ENCODE measurements at regions not wholly inside any gene's neighbourhood (a gene's known extent, or its start where the extent isn't known, plus 50 kb on each side); places are given as distances from the start of the nearest gene placed in this dataset.

- TF ChIP-seq GTF2F1 (IDR thresholded peaks at IDR 0.05; ENCODE audit: borderline replicate concordance, low read depth, low read length) (no peak), FOSL1 (IDR thresholded peaks at IDR 0.05; ENCODE audit: insufficient read depth, low read depth, low read length) (no peak), YY1 (IDR thresholded peaks at IDR 0.05; ENCODE audit: low read depth, low read length) (no peak), TAF7 (optimal IDR thresholded peaks at IDR 0.05; ENCODE audit: borderline replicate concordance, low read depth, low read length) (no peak), MAFK (IDR thresholded peaks at IDR 0.05; ENCODE audit: low read depth, low read length) (no peak), SRF (IDR thresholded peaks at IDR 0.05; ENCODE audit: low read depth, low read length) (no peak), PHF8 (conservative IDR thresholded peaks at IDR 0.05; ENCODE audit: low read depth, low read length) (no peak)
- Histone ChIP-seq H3K27me3 (replicated peaks in 1 of 4; ENCODE audit: control insufficient read depth in 3 of 4, extremely low read depth in 1 of 4, insufficient read depth in 3 of 4, low read length in 3 of 4) (no peaks in the 10 kb centered on the region), H2BK5ac (ENCODE audit: low read depth, low read length) (no peak overlapping the region; the same call in 1 of the 2 replicates), H3K23ac (ENCODE audit: insufficient read length) (no peak overlapping the region), H2AK5ac (ENCODE audit: low read depth, low read length) (no peak overlapping the region), H2BK15ac (ENCODE audit: low read length) (no peak overlapping the region), H3K9ac (replicated peaks in 1 of 4; ENCODE audit: extremely low read depth in 1 of 4, low read depth in 3 of 4, low read length in 3 of 4) (no peak overlapping the region), H3K79me1 (ENCODE audit: low read depth, low read length) (no peaks in the 10 kb centered on the region), H3K9me3 (ENCODE audit: insufficient read depth in 2 of 2, low read depth in 1 of 2, low read length in 1 of 2) (no peaks in the 10 kb centered on the region), H3K4me3 (ENCODE audit: extremely low read depth in 1 of 4, insufficient read depth in 2 of 4, low read depth in 3 of 4, low read length in 4 of 4) (no peak overlapping the region), H4K20me1 (replicated peaks in 1 of 2; ENCODE audit: control insufficient read depth in 1 of 2, insufficient read depth in 2 of 2, low read length in 2 of 2) (no peaks in the 10 kb centered on the region), H2BK12ac (ENCODE audit: low read depth, low read length) (no peak overlapping the region), H3K56ac (replicated peaks; ENCODE audit: insufficient read length, low read depth, low read length) (no peak overlapping the region), H2AFZ (ENCODE audit: low read length) (no peak overlapping the region), H4K91ac (replicated peaks; ENCODE audit: insufficient read length, low read length) (no peak overlapping the region), H4K8ac (ENCODE audit: extremely low read depth, insufficient read depth, low read length) (no peak overlapping the region), H3K4me1 (replicated peaks in 1 of 4; ENCODE audit: control insufficient read depth in 3 of 4, insufficient read depth in 4 of 4, low read length in 3 of 4) (peaks cover 0 to 3% (median 2%) of the 10 kb centered on the region in 4 experiments; a peak in 4 of 7 replicates), H4K5ac (ENCODE audit: insufficient read length, low read depth, low read length) (no peak overlapping the region), H3K4ac (replicated peaks; ENCODE audit: insufficient read length, low read depth, low read length) (no peak overlapping the region), H2BK20ac (ENCODE audit: low read length) (no peak overlapping the region), H3K18ac (ENCODE audit: extremely low read depth, low read length) (no peak overlapping the region), H3K79me2 (ENCODE audit: control insufficient read depth in 1 of 2, insufficient read depth in 2 of 2, low read length in 2 of 2) (no peaks in the 10 kb centered on the region), H3K14ac (ENCODE audit: insufficient read length) (no peak overlapping the region), H3K23me2 (ENCODE audit: low read depth, low read length) (0 out of 2 replicates have a peak, but pooled peaks cover 1% of the 10 kb centered on the region), H3K36me3 (ENCODE audit: control insufficient read depth in 2 of 4, insufficient read depth in 4 of 4, low read length in 3 of 4) (peaks cover 2 to 11% (median 4%) of the 10 kb centered on the region in 4 experiments; a peak in 4 of 8 replicates), H2BK120ac (replicated peaks; ENCODE audit: low read depth, low read length) (no peak overlapping the region), H3K27ac (ENCODE audit: low read depth, low read length) (no peak overlapping the region), H3K4me2 (ENCODE audit: insufficient read depth in 1 of 2, low read depth in 2 of 2, low read length in 2 of 2) (no peak overlapping the region)
- CTCF ChIA-PET (ENCODE audit: partially characterized antibody): interaction anchor here (0.9 kb wide), 1 partner anchor 10 kb away, joined by 3 read pairs; no protein-coding TSS in a partner anchor
- POLR2A ChIA-PET (ENCODE audit: partially characterized antibody): no interaction called here
- no peak for FAIRE-seq
- WGBS, 2 experiments (ENCODE audit: extremely low coverage in 1 of 2, insufficient coverage in 1 of 2, insufficient read length in 1 of 2, insufficient replicate concordance in 2 of 2, low coverage in 1 of 2, low lambda C conversion rate in 2 of 2, missing lambda C conversion rate in 1 of 2): 94% methylated on average over 2 of the region's 2 CpGs; no CpG with 5 or more reads in 1 of the 2 experiments
- DNase-seq (ENCODE audit: low read depth in 1 of 2, low spot score in 2 of 2): no peak
These were observed 562.8 kb downstream of the UTRN start for GRCh38 chr6:144847916-144848315.

Data from H1 (cell line).